SU-DHL-6 (cell line): ENCODE measurements at regions not wholly inside any gene's neighbourhood (a gene's known extent, or its start where the extent isn't known, plus 50 kb on each side); places are given as distances from the start of the nearest gene placed in this dataset.
"Not testable (repeated sequence)": the region's sequence is repeated elsewhere in the genome, so short reads cannot be mapped to it uniquely, and the experiment has no call there.

ENCODE experiments used
- H2AFZ ChIP-seq: fragments of 200-600 bp; sonication (generic); 2 replicates; pipeline ENCODE4 v1.6.1; 2014; ENCODE audit warnings: low read depth, mild to moderate bottlenecking, moderate library complexity, mixed read lengths, antibody characterized with exemption, low read length; ENCODE audit not compliant: severe bottlenecking
- H3F3A ChIP-seq: fragments of 200-600 bp; shearing (Covaris generic); 2 replicates; pipeline ENCODE4 v1.6.0; 2016; ENCODE audit warnings: antibody characterized with exemption, mild to moderate bottlenecking; ENCODE audit not compliant: insufficient read depth
- H3K27ac ChIP-seq: fragments of 200-600 bp; sonication (generic); 2 replicates; pipeline ENCODE4 v1.5.1; 2016; ENCODE audit warnings: low read depth, mild to moderate bottlenecking, low read length, moderate library complexity, mixed read lengths
- H3K27me3 ChIP-seq: fragments of 200-600 bp; sonication (generic), shearing (Covaris generic); 2 replicates; pipeline ENCODE4 v1.6.0; 2014; ENCODE audit warnings: mild to moderate bottlenecking, low read length
- H3K36me3 ChIP-seq: fragments of 200-600 bp; sonication (generic); 2 replicates; pipeline ENCODE4 v1.6.1; 2014; ENCODE audit warnings: mild to moderate bottlenecking, low read length, mixed read lengths
- H3K4me2 ChIP-seq: fragments of 300-600, 200-600 bp; shearing (Covaris generic), sonication (generic); 2 replicates; pipeline ENCODE4 v1.6.0; 2014; ENCODE audit warnings: low read length, low read depth, mild to moderate bottlenecking; ENCODE audit not compliant: poor library complexity, severe bottlenecking
- H3K4me3 ChIP-seq: fragments of 200-600 bp; sonication (generic); 2 replicates; pipeline ENCODE4 v1.5.1; 2014; ENCODE audit warnings: antibody characterized with exemption, low read length, mild to moderate bottlenecking, mixed read lengths; ENCODE audit not compliant: insufficient read depth, poor library complexity, severe bottlenecking
- H3K79me2 ChIP-seq: fragments of 200-600 bp; sonication (generic); 2 replicates; pipeline ENCODE4 v1.6.1; 2014; ENCODE audit warnings: mild to moderate bottlenecking, low read length, moderate library complexity; ENCODE audit not compliant: insufficient read depth
- H3K9ac ChIP-seq: fragments of 200-600 bp; sonication (generic); 2 replicates; pipeline ENCODE4 v1.7.0; 2014; ENCODE audit warnings: mild to moderate bottlenecking, low read length
- H3K9me2 ChIP-seq: fragments of 200-600 bp; sonication (generic); replicated peaks from 2 replicates; pipeline ENCODE4 v1.6.1; 2014; ENCODE audit warnings: low read length; ENCODE audit not compliant: insufficient read depth
- H3K9me3 ChIP-seq: fragments of 200-600 bp; sonication (generic); 2 replicates; pipeline ENCODE4 v1.6.1; 2014; ENCODE audit warnings: low read length, mixed read lengths; ENCODE audit not compliant: insufficient read depth
- H4K20me1 ChIP-seq: fragments of 200-600 bp; sonication (generic); 2 replicates; pipeline ENCODE4 v1.6.1; 2014; ENCODE audit warnings: low read depth, mild to moderate bottlenecking, antibody characterized with exemption, low read length, moderate library complexity, mixed read lengths
- CTCF ChIP-seq: fragments of 200-600 bp; sonication (generic); IDR thresholded peaks from one replicate; pipeline ENCODE4 v1.5.1; 2017; ENCODE audit warnings: antibody characterized with exemption, mild to moderate bottlenecking, low read length, moderate library complexity; ENCODE audit not compliant: insufficient read depth, poor library complexity, severe bottlenecking
- EZH2phosphoT487 ChIP-seq: fragments of 200-600 bp; sonication (generic), shearing (Covaris generic); conservative IDR thresholded peaks from 2 replicates; pipeline ENCODE4 v1.6.1; 2018; ENCODE audit warnings: mild to moderate bottlenecking, antibody characterized with exemption, low read length, moderate library complexity, mixed read lengths

- H3K9ac ChIP-seq = no peak overlapping the region
- H3K9me3 ChIP-seq = no peaks in the 10 kb centered on the region
- H3K36me3 ChIP-seq = no peaks in the 10 kb centered on the region
- no peak overlapping the region for H3K4me2 ChIP-seq
- no peaks in the 10 kb centered on the region for H3K27me3 ChIP-seq
- no peaks in the 10 kb centered on the region for H3F3A ChIP-seq
- H3K79me2 ChIP-seq = no peaks in the 10 kb centered on the region
- no peak overlapping the region for H3K4me3 ChIP-seq
- no peak overlapping the region for H2AFZ ChIP-seq
- H3K9me2 ChIP-seq = no peaks in the 10 kb centered on the region
- no peak for TF ChIP-seq CTCF
- TF ChIP-seq EZH2phosphoT487 = no peak
- no peak overlapping the region for H3K27ac ChIP-seq
- no peaks in the 10 kb centered on the region for H4K20me1 ChIP-seq
Observed at GRCh38 chr4:82275431-82276331, 98.1 kb downstream of the HNRNPD start.

- H3K27ac ChIP-seq, H3K9me2 ChIP-seq, H3K36me3 ChIP-seq, H3F3A ChIP-seq, H3K4me3 ChIP-seq, H3K9me3 ChIP-seq, H3K27me3 ChIP-seq, H4K20me1 ChIP-seq, H3K9ac ChIP-seq, H2AFZ ChIP-seq, H3K4me2 ChIP-seq, H3K79me2 ChIP-seq: not testable (repeated sequence)
Observed at GRCh38 chr4:82274700-82275099, 99.1 kb downstream of the HNRNPD start.

GRCh38 chr4:82272523-82272922, 101.3 kb downstream of the HNRNPD start:
- H3K36me3 ChIP-seq, H3K9ac ChIP-seq, H3K9me3 ChIP-seq, H3F3A ChIP-seq, H3K9me2 ChIP-seq, H3K4me2 ChIP-seq, H4K20me1 ChIP-seq, H3K27me3 ChIP-seq, H3K4me3 ChIP-seq, H3K27ac ChIP-seq, H2AFZ ChIP-seq, H3K79me2 ChIP-seq: not testable (repeated sequence)

GRCh38 chr4:82271915-82272480, 101.8 kb downstream of the HNRNPD start:
- H3K36me3 ChIP-seq, H3K4me3 ChIP-seq, H3K9ac ChIP-seq, H3K79me2 ChIP-seq, H3K27ac ChIP-seq, H3K9me2 ChIP-seq, H3K4me2 ChIP-seq, H3K9me3 ChIP-seq, H3K27me3 ChIP-seq, H4K20me1 ChIP-seq, H3F3A ChIP-seq, H2AFZ ChIP-seq: not testable (repeated sequence)

- H3K36me3 ChIP-seq = no peaks in the 10 kb centered on the region
- H3K27ac ChIP-seq = no peak overlapping the region
- no peak overlapping the region for H3K9ac ChIP-seq
- no peaks in the 10 kb centered on the region for H3F3A ChIP-seq
- H3K79me2 ChIP-seq = no peaks in the 10 kb centered on the region
- H4K20me1 ChIP-seq = no peaks in the 10 kb centered on the region
- no peaks in the 10 kb centered on the region for H3K9me2 ChIP-seq
- H2AFZ ChIP-seq = no peak overlapping the region
- H3K27me3 ChIP-seq = no peaks in the 10 kb centered on the region
- H3K4me3 ChIP-seq = no peak overlapping the region
- TF ChIP-seq CTCF (no peak), EZH2phosphoT487 (no peak)
- H3K4me2 ChIP-seq = no peak overlapping the region
- no peaks in the 10 kb centered on the region for H3K9me3 ChIP-seq
Observed at GRCh38 chr4:82268826-82269193, 105.0 kb downstream of the HNRNPD start.
